ENCODE measurements at regions not wholly inside any gene's neighbourhood (a gene's known extent, or its start where the extent isn't known, plus 50 kb on each side); places are given as distances from the start of the nearest gene placed in this dataset.

- FAIRE-seq, result no peak
These were observed 82.1 kb upstream of the GALNT18 start for GRCh38 chr11:11703885-11704284.

GRCh38 chr11:11701070-11701469, 79.3 kb upstream of the GALNT18 start:
- no peaks in the 10 kb centered on the region for H3K79me2 ChIP-seq (ENCODE audit: insufficient read depth, low read length)
- DNase-seq (ENCODE audit: low read depth) (peak; percentile 5), FAIRE-seq (peak; percentile 5)
- H3K36me3 Mint-ChIP-seq (ENCODE audit: low read depth, unreplicated experiment), result no peaks in the 10 kb centered on the region
- peak overlapping the region; percentile 35 for H2AFZ ChIP-seq (ENCODE audit: low read depth, low read length)
- H3K4me2 ChIP-seq (ENCODE audit: low read length), result no peak overlapping the region
- no peaks in the 10 kb centered on the region for H3K4me1 ChIP-seq (ENCODE audit: insufficient read depth, low read length)
- H3K9ac ChIP-seq (ENCODE audit: low read length), result no peak overlapping the region
- H3K27me3 Mint-ChIP-seq (ENCODE audit: low read depth, unreplicated experiment), result peaks cover 14% of the 10 kb centered on the region
- TF ChIP-seq CTCF (IDR thresholded peaks at IDR 0.05; ENCODE audit: insufficient read depth, low read depth, low read length) (no peak), EZH2 (IDR thresholded peaks at IDR 0.05; ENCODE audit: insufficient read depth, low read length) (no peak)
- no peaks in the 10 kb centered on the region for H4K20me1 ChIP-seq (ENCODE audit: insufficient read depth, low read length)
- H3K36me3 ChIP-seq (ENCODE audit: insufficient read depth, low read length), result no peaks in the 10 kb centered on the region
- H3K4me3 Mint-ChIP-seq (ENCODE audit: unreplicated experiment), result no peak overlapping the region
- H3K4me3 ChIP-seq (ENCODE audit: insufficient read depth, low read depth, low read length), result no peak overlapping the region
- no peaks in the 10 kb centered on the region for H3K27me3 ChIP-seq (ENCODE audit: insufficient read depth, low read length)
- peaks cover 3% of the 10 kb centered on the region for H3K4me1 Mint-ChIP-seq (ENCODE audit: low read depth, unreplicated experiment)
- no peaks in the 10 kb centered on the region for H3K9me3 ChIP-seq (ENCODE audit: insufficient read depth, low read depth, low read length)
- H3K27ac Mint-ChIP-seq (ENCODE audit: unreplicated experiment), result no peak overlapping the region
- no peak overlapping the region for H3K27ac ChIP-seq (ENCODE audit: low read depth, low read length)
- H3K9me3 Mint-ChIP-seq (ENCODE audit: unreplicated experiment), result peaks cover 2% of the 10 kb centered on the region

More at GRCh38 chr11:11703885-11704284, 82.1 kb upstream of the GALNT18 start:
- no peaks in the 10 kb centered on the region for H3K9me3 Mint-ChIP-seq (ENCODE audit: unreplicated experiment)
- H3K4me1 ChIP-seq (ENCODE audit: insufficient read depth, low read length), result no peaks in the 10 kb centered on the region
- H3K9ac ChIP-seq (ENCODE audit: low read length), result no peak overlapping the region
- DNase-seq (ENCODE audit: low read depth), result no peak
- no peak overlapping the region for H3K4me3 Mint-ChIP-seq (ENCODE audit: unreplicated experiment)
- no peak overlapping the region for H3K4me3 ChIP-seq (ENCODE audit: insufficient read depth, low read depth, low read length)
- no peaks in the 10 kb centered on the region for H3K9me3 ChIP-seq (ENCODE audit: insufficient read depth, low read depth, low read length)
- no peak overlapping the region for H3K27ac Mint-ChIP-seq (ENCODE audit: unreplicated experiment)
- no peak overlapping the region for H3K27ac ChIP-seq (ENCODE audit: low read depth, low read length)
- H3K27me3 ChIP-seq (ENCODE audit: insufficient read depth, low read length), result peaks cover 5% of the 10 kb centered on the region
- no peaks in the 10 kb centered on the region for H3K36me3 ChIP-seq (ENCODE audit: insufficient read depth, low read length)
- no peaks in the 10 kb centered on the region for H3K36me3 Mint-ChIP-seq (ENCODE audit: low read depth, unreplicated experiment)
- no peaks in the 10 kb centered on the region for H3K79me2 ChIP-seq (ENCODE audit: insufficient read depth, low read length)
- no peak overlapping the region for H3K4me2 ChIP-seq (ENCODE audit: low read length)
- H3K27me3 Mint-ChIP-seq (ENCODE audit: low read depth, unreplicated experiment), result peaks cover 14% of the 10 kb centered on the region
- peaks cover 11% of the 10 kb centered on the region for H3K4me1 Mint-ChIP-seq (ENCODE audit: low read depth, unreplicated experiment)
- no peak overlapping the region for H2AFZ ChIP-seq (ENCODE audit: low read depth, low read length)
- no peaks in the 10 kb centered on the region for H4K20me1 ChIP-seq (ENCODE audit: insufficient read depth, low read length)
- no peak for TF ChIP-seq EZH2 (IDR thresholded peaks at IDR 0.05; ENCODE audit: insufficient read depth, low read length)
- no peak for TF ChIP-seq CTCF (IDR thresholded peaks at IDR 0.05; ENCODE audit: insufficient read depth, low read depth, low read length)

- H4K20me1 ChIP-seq (ENCODE audit: insufficient read depth, low read length), result no peaks in the 10 kb centered on the region
- H3K4me3 ChIP-seq (ENCODE audit: insufficient read depth, low read depth, low read length), result no peak overlapping the region
- H3K4me2 ChIP-seq (ENCODE audit: low read length), result no peak overlapping the region
- Mint-ChIP-seq H3K27me3 (ENCODE audit: low read depth, unreplicated experiment) (peaks cover 7% of the 10 kb centered on the region), H3K4me1 (ENCODE audit: low read depth, unreplicated experiment) (peaks cover 3% of the 10 kb centered on the region), H3K27ac (ENCODE audit: unreplicated experiment) (no peak overlapping the region), H3K4me3 (ENCODE audit: unreplicated experiment) (no peak overlapping the region), H3K36me3 (ENCODE audit: low read depth, unreplicated experiment) (no peaks in the 10 kb centered on the region), H3K9me3 (ENCODE audit: unreplicated experiment) (peaks cover 8% of the 10 kb centered on the region)
- no peak overlapping the region for H2AFZ ChIP-seq (ENCODE audit: low read depth, low read length)
- no peaks in the 10 kb centered on the region for H3K79me2 ChIP-seq (ENCODE audit: insufficient read depth, low read length)
- no peaks in the 10 kb centered on the region for H3K4me1 ChIP-seq (ENCODE audit: insufficient read depth, low read length)
- FAIRE-seq, result no peak
- H3K27me3 ChIP-seq (ENCODE audit: insufficient read depth, low read length), result no peaks in the 10 kb centered on the region
- no peaks in the 10 kb centered on the region for H3K36me3 ChIP-seq (ENCODE audit: insufficient read depth, low read length)
- no peak overlapping the region for H3K9ac ChIP-seq (ENCODE audit: low read length)
- no peak for TF ChIP-seq CTCF (IDR thresholded peaks at IDR 0.05; ENCODE audit: insufficient read depth, low read depth, low read length)
- TF ChIP-seq EZH2 (IDR thresholded peaks at IDR 0.05; ENCODE audit: insufficient read depth, low read length), result no peak
- no peak for DNase-seq (ENCODE audit: low read depth)
- H3K27ac ChIP-seq (ENCODE audit: low read depth, low read length), result no peak overlapping the region
- H3K9me3 ChIP-seq (ENCODE audit: insufficient read depth, low read depth, low read length), result no peaks in the 10 kb centered on the region
These were observed 76.0 kb upstream of the GALNT18 start for GRCh38 chr11:11697796-11698195.
